ELF-1 (cell line): ENCODE measurements at regions not wholly inside any gene's neighbourhood (a gene's known extent, or its start where the extent isn't known, plus 50 kb on each side); places are given as distances from the start of the nearest gene placed in this dataset.
A peak's percentile ranks its signal among the peaks of the same experiment; 100 is the strongest.

Experiments used
- DNase-seq: peaks from one replicate; pipeline ENCODE4 v3.0.0-alpha.2; 2016; ENCODE audit warnings: low read depth, low spot score

DNA sequence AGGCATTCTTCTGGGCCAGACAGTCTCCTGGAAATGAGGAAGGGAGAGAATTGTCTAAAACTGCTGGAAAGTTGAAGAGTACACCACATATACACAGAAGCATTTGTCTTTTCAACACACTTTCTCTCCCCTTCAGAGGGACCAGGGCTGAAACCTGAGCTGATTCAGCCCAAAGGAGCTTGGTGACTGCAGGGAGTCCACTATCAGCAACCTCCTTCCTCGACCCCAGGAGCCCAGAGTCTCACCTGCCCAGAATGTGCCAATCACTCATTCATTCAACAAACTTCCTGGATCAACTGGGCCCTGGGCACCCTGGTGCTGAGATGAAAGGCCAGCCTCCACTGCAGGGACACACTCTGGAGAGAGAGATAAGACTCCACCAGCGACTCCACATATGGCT lies 128.9 kb upstream of the VSTM2B start:
- DNase-seq: no peak

DNA sequence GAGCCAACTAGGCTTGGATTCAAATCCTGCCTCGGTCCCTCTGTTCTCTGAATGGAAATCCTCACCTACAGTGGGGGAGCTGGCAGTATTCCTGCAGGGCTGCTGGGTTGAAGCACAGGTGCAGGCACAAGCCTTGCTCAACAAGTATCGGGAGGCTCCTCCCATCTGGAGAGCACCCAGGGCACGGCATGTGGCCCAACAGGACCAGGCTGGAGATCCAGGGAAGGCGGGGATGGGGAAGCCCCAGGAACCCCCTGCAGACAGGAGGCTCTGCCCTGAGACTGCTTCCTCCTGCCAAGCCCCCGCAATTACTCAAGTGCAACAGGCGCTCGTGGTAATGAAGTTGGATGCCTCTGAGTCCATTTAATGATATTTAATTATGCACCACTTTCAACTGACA lies 128.0 kb upstream of the VSTM2B start:
- DNase-seq: no peak

DNA sequence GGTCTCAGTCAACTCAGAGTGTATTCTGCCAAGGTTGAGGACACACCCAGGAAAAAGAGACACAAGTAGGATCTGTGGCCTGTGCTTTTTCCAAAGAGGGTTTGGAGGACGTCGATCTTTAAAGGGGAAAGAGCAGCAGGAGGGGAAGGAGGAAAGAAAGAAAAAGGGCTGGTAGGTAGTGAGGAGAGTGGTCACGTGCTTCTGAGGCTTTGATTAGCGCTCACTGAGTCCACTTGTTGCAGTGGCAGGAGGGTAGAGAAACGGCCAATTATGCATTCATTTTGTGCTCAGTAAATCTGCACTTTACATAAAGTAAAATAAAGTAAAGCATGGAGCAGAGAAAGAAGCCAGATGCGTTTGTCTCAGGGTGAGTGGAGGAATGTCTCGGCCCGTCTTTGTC lies 126.0 kb upstream of the VSTM2B start:
- no peak for DNase-seq

DNA sequence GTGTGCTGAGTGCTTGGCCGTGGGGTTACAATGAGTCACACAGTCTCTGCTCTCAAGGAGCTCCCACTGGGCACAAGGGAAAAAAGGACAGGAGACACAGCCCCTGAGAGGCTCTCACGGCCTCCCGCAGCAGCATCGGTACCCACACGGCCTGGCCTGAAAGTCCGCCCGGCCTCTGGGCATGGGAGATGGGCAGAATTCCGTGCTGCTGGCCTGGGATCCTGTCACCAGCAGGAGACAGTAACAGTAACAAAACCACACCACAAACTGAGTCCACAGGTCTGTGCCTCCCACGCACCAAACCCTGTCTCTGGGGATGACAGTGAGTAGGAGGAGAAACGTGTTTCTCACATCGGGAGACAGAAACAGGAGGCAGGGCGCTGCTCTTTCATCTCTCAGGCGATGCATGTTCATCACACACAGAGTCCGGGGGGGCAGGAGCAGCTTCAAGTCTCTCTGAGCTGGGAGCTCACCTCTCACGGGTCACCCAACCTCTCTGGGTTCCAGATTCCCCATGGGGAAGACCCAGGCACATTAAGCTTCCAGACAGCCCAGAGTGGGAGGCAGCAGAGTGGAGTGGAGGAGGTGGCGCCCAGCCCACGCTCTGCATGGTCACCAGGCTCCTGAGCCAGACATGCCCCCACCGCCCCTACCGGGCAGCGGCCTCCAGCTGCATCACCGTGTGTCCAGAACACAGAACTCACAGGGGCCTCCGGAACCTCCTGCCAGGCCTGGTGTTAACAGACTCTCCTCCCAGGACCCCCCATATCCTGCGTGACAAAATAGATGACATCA lies 124.7 kb upstream of the VSTM2B start:
- DNase-seq: no peak

DNA sequence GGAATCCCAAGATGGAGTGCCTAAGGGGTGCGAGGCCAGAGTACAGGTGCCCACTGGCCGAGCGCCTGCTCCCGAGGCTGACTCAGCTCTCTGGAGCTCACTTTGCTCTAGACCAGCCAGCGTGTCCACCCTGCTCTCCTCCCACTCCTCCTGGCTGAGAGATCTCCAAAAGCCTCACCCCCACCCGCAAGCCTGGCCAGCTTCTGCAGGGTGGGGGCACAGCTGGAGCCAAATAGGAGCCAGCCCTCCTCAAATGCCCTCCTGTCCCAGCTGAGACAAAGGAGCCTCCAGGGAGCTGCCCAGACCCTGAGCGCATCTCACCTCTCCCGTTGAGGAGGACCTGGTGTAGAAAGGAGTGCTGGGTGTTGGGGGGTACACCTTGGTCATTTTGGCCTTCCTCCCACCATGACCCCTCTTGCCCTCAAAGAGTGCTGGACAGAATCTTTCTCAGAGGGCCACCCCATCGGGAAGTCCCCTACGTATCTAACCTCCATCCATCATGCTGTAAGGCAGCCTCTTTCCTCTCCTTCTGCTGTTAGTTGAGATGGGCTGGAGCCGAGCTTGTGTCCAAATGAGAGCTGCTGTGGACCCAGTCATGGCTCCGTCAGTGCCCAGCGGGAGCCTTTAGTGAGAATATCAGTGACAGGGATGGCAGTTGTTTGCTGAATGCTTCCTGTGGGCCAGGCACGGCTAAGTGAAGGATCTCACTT lies 123.9 kb upstream of the VSTM2B start:
- no peak for DNase-seq

DNA sequence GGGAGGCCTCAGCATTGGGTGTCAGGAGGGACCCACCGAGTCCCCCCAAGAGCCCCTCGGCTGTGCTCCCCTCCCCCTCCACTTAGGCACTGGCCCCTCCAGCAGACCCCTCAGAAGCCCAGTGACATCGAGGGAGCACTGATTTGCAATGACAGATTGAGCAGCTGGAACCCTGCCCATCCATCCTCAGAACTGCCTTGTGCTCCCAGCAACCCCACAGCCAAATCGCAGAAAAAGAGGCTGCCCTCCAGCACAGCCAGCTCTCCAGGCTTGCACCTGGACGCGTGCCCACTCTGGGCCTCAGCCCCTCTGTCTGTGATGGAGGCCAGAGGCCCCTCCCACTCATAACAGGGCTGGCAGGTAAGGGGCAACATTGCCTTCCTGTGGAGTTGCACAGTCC lies 123.2 kb upstream of the VSTM2B start:
- DNase-seq: no peak

DNA sequence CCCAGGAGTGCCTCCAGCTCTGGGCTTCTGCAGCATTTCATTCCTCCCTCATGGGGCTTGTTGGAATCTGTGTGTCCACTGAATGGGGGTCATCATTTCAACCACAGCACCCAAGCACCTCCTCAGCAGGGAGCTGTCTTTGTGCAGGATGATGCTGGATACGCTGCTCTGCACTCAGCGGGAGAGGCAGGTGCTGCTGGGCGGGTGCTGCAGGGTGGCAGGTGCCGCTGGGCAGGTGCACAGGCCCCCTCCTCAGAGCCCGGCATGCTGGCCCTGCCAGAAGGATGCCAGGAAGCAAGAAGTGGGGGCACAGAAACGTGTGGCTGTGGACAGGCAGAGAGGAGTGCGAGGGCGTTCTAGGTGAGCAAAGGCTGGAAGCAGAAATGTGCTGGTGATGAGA lies 121.8 kb upstream of the VSTM2B start:
- no peak for DNase-seq

DNA sequence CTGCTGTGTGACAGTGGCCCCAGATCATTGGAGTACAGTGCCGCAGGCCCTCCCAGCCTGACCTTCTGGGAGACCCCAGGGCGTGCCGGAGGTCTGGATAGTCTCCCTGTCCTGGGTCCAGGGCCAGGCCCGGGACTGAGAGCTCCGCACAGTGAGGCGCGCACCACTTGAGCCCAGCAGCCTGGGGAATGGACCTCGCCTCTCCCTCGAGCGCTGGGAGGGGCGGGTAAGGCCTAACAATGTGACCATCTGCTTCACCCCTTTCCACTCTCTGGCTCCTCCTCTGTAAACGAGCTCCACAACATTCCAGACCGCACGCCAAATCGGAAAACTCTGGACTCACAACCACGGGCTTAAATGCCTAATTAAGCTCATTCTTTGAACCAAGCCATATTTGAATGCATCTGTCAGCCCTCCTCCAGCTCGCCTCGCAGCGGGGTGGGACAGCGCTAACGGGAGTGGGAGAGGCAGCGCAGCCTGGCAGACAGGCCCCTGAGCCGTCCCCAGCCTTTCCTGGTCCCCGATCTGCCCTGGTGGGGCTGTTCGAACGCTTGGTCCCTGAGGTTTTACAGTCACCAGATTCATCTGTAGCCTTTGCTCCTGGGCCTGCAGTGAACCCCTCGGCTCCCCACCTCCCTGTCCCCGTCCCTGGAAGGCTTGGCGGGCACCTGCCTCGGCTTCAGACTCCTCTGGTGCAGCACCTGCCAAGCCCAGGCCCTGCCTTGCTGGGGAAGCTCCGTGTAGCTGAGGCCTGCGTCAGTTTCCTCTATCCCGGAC lies 120.7 kb upstream of the VSTM2B start:
- DNase-seq: peak; percentile 97

DNA sequence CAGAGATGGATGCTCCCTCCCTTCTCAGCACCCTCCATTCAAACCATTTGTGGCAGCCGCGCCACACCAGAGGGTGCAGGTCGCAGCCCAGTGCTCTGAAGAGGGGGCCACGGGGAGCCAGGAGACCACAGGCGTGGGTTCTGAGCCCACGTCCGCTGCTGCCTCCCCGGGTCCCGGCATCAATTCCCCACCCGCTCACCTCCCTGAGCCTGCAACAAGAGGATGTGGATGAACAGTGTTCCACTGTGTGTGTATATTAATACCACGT lies 120.1 kb upstream of the VSTM2B start:
- no peak for DNase-seq

DNA sequence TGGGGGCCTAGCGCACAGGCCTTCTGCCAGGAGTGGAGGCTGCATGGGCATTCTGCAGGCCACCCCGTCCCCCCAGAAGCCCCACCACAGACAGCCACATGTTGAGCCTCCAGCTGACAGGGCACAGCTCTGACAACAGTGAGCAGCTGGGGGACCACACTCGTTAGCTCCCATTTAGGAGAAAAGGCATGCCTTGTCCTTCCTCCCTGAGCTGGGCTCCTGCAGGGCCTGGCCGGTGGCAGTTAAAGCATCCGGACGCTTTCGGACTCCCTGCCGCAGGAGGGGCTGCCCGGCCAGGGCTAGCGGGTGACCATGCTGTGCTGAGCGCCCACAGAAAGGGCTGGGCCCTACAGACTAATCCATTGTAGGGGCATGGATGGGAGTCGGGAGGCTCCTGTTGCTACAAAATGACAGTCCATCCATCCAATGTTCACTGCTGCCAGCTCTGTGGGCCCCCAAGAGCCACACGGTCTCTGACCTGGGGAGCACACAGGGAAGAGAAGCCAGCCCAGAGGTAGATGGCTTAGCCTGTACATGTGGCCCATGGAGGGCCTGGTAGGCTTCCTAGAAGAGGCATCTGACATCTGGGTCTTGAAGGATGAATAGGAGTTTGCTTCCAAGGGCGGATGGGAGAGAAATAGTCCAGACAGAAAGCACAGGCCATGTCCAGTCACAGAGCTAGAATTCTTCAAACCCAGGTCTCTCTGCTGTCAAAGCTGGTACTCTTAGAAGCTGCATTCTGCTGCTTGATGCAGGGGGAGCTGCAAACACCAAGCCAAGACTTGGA lies 116.5 kb upstream of the VSTM2B start:
- DNase-seq: no peak

DNA sequence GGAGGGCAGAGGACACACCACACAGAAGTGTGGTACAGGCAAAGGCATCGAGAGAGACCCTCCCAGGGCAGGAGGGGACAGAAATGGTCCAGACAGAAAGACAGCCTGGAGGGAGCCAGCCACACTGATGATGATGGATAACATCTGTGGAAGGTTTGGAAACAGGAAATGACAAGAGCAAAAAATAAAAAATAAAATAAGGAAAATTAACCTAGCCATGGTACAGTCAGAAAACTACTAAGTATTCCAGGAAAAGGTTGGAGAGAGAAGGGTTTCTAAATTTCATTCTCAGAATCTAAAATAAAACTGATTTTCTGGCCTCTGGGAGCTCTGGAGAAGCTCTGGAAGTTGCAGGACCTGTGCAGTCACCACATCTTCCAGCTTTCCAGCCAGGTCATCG lies 115.2 kb upstream of the VSTM2B start:
- DNase-seq: no peak

DNA sequence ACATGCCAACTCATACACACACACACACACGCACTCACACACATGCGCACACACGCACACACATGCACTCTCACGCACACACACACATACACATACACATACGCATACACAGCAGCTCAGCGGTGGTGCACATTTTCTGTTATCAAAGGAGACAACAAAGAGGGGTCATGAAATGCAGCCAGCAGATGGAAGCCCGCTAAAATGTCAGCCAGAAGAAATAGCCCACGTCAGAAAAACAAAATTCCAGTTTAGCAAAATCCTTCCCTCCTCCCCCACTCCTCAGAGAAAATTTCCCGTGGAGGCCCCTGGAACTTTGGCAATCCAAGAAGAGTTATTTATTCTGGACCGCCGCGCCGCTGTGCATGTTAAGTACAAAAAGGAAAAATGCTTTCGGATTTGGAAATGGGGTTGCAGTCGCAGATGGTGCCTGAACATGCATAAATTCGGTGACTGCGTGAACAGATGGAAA lies 114.6 kb upstream of the VSTM2B start:
- no peak for DNase-seq

DNA sequence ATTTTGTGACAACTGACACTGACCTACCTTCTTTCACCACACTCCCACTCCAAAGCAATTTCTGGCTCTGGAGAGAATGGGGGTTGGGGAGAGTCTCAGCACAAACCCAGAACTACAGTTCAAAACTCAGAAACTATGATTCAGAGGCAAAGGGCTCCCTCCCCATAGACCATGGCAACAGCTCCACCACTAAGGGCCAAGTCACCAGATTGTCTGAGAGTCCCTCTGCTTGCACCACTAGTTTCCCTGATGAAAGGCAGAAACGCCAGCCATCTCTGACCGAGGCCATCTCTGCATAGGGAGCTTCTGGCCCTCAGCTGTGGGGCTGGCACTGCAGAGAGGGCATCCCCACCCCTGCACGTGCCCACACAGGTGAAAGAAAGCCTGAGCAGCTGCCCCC lies 112.4 kb upstream of the VSTM2B start:
- no peak for DNase-seq

DNA sequence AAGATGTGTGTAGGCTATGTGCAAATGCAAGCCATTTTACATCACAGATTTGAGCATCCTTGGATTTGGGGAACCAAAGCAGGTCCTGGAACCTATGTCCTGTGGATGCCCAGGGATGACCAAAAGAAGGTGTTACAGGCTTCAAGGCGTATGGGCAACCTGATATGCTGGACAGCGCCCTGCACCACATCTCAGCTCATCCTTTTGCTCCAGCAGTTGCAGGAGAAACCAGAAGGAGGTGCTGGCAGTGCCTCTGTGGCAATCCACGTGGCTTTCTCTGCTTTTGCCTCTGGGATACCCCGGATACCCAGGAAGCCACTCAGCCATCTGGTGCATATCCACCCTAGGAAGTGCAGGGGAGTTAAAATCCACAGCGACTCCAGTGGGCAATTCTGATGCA lies 110.3 kb upstream of the VSTM2B start:
- DNase-seq: peak; percentile 50

DNA sequence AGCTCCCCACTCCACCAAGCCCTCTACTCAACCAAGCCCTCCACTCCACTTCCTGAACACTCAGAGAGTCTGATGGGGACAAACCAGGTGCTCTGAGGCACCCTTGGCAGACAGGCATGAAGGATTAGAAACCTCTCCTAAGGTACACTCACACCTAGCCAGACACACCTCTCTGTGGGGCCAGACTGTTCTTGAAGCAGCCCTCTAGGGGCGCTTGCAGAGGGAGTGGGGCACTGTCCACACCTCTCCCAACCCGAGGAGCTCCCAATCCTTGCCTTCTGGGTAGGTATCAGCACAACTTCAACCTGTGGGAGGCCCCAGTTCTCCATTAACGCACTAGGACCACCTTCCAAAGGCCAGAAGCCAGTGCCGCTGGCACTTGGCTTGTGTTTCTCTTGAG lies 108.7 kb upstream of the VSTM2B start:
- no peak for DNase-seq

DNA sequence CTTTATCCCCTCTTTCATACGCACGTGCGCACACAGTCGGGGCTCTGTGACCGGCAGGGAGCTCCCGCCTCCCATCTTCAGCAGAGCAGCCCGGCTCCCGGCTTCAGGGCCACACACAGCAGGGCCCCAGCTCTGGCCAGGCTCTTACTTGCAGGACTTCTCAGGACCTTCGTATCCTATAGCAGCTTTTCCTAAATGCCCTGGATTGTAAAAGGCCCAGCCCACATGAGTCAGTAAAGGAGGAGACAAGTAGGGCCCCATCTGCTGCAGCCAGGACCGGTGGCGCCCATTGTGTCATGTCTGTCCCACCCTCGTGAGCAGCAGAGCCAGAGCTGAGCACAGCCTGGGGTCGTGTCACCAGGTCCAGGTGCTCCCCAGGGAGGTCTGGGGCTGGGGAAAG lies 107.6 kb upstream of the VSTM2B start:
- DNase-seq: peak; percentile 17

DNA sequence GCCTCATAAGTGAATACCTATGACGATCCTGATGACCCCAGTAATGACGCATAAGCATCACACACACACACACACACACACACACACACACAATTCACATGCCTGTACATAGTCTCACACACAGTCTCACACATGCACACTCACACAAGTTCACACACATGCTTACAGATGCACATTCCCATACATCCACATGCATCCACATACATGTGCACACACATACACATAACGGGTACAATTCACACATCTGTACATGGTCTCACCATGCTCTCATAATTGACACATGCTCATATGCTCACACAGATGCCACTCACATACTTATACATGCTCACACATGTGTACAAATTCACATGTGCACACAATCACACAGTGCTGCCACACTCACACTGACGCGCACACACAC lies 105.7 kb upstream of the VSTM2B start:
- DNase-seq: no peak

DNA sequence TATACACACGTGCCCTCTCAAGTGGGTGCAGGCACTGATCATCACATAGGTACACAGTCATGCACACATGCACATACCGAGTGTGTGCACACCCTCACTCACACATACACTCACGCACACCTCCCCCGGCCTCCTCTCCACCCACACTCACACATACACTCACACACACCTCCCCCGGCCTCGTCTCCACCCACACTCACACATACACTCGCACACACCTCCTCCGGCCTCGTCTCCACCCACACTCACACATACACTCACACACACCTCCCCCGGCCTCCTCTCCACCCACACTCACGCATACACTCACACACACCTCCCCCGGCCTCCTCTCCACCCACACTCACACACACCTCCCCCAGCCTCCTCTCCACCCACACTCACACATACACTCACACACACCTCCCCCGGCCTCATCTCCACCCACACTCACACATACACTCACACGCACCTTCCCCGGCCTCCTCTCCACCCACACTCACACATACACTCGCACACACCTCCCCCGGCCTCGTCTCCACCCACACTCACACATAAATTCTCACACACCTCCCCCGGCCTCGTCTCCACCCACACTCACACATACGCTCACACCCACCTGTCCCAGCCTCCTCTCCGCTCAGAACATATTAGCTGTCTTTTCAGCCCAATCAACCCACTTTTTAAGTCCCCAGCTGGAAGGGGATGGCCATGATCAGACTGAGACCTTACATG lies 105.2 kb upstream of the VSTM2B start:
- DNase-seq: no peak

DNA sequence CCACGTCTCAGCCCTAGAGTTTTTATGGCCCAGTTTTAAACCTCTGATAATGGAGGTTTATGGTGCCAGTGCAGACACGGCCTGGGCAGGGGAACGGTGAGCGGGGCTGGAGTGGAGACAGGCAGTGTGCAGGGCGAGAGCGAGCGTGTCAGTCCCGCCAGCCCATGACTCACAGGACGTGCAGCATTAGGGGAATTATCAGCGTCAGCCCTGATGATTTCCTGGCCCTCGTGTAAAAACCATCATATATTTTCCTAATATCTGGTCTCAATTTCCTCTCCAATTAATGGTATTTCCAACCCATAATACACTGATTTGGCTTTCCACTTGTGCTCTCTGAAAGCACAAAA lies 104.6 kb upstream of the VSTM2B start:
- DNase-seq: peak; percentile 21

DNA sequence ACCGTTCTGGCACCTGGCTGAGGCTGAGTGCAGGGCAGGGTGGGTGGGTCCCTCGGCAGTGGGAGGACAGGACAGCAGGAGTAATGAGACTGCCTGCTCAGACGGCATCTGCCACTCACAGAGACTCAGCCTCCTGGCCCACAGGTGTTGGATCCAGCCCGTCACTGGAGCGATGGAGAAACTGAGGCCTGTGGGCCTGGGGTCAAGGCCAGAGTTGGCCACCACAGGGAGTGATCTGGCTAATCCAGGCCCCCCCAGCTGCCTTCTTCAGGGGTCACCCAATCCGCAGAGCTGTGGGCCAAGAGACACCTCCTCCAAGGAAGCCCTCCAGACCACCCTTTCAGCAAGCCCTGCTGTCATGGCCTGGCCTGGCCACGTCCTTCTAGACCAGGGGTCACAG lies 103.7 kb upstream of the VSTM2B start:
- no peak for DNase-seq

DNA sequence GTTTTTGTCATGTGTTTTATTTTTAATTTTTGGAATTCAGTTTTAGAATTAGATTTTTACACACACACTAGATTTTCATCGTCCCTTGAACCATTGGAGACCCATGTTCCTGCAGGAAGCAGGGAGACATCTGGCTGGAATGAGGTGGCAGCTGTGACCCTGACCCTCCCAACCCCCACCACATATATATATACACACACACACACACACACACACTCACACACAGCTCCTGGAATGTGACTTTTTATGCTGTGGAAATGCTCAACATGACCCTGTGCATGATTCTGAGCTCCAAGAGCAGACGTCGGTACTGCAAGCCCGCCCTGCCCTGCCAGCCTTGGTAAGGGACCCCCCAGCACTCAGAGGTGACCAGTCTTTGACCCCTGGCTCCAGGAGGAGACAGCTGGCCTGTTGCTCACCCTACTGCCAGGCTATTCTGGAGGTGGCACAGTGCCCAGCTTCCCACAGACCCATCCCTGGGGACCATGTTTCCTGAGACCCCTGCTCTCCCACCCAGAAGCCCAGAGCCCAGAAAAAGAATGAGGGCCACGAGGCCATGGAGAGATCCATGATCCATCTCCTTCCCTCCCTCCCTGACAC lies 103.2 kb upstream of the VSTM2B start:
- no peak for DNase-seq
